ENCODE measurements at regions not wholly inside any gene's neighbourhood (a gene's known extent, or its start where the extent isn't known, plus 50 kb on each side); places are given as distances from the start of the nearest gene placed in this dataset.

DNA sequence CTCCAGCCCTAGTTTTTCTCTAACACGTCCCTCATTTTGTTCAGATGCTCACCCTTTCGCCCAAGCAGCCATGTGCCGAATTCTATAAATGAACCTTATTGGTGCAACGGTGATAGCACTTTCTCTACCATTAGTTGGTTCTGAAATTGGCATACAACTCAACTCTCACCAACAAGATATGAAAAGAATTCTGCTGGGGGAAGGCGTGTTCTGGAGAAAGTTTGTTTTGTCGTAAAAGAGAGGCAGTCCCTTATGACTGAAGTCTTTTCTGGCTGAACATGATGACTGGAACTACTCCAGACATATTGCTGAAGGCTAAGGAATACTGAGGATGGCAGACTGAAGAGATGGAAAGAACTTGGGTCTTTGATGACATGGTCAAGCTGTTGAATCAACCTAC, 91.8 kb upstream of the UBE2E2 start:
- TF ChIP-seq, protein P1, sequence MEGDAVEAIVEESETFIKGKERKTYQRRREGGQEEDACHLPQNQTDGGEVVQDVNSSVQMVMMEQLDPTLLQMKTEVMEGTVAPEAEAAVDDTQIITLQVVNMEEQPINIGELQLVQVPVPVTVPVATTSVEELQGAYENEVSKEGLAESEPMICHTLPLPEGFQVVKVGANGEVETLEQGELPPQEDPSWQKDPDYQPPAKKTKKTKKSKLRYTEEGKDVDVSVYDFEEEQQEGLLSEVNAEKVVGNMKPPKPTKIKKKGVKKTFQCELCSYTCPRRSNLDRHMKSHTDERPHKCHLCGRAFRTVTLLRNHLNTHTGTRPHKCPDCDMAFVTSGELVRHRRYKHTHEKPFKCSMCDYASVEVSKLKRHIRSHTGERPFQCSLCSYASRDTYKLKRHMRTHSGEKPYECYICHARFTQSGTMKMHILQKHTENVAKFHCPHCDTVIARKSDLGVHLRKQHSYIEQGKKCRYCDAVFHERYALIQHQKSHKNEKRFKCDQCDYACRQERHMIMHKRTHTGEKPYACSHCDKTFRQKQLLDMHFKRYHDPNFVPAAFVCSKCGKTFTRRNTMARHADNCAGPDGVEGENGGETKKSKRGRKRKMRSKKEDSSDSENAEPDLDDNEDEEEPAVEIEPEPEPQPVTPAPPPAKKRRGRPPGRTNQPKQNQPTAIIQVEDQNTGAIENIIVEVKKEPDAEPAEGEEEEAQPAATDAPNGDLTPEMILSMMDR (IDR thresholded peaks at IDR 0.05; ENCODE audit: borderline replicate concordance, extremely low read depth, low read length, poor library complexity, severe bottlenecking) = no peak
- no peak for TF ChIP-seq EZH2 (IDR thresholded peaks at IDR 0.05; ENCODE audit: borderline replicate concordance, low read depth, low read length, severe bottlenecking)

Data from DND-41 (cell line).